ENCODE measurements at regions not wholly inside any gene's neighbourhood (a gene's known extent, or its start where the extent isn't known, plus 50 kb on each side); places are given as distances from the start of the nearest gene placed in this dataset.

GRCh38 chr20:48180618-48181017, 395.3 kb upstream of the SULF2 start (continued):
- TF ChIP-seq LRRFIP1 (CRISPR knock-in tag; conservative IDR thresholded peaks at IDR 0.05), result no peak
- TF ChIP-seq SOX5 (CRISPR knock-in tag; IDR thresholded peaks at IDR 0.05; ENCODE audit: borderline replicate concordance), result peak; percentile 38; the same call in 1 of the 2 replicates
- TF ChIP-seq ZNF703 (CRISPR knock-in tag; IDR thresholded peaks at IDR 0.05; ENCODE audit: borderline replicate concordance), result no peak
- no peak for TF ChIP-seq KDM5A (IDR thresholded peaks at IDR 0.05; ENCODE audit: borderline replicate concordance, low read length)
- 0 out of 2 replicates have a peak, but pooled peaks have one; percentile 20 for TF ChIP-seq FOXP4 (CRISPR knock-in tag; IDR thresholded peaks at IDR 0.05)
- TF ChIP-seq ZNF678 (CRISPR knock-in tag; IDR thresholded peaks at IDR 0.05), result no peak
- peak; percentile 54; the same call in 1 of the 2 replicates for TF ChIP-seq FOXA3 (CRISPR knock-in tag; IDR thresholded peaks at IDR 0.05)
- 0 out of 2 replicates have a peak, but pooled peaks have one; percentile 7 for TF ChIP-seq RARA (CRISPR knock-in tag; IDR thresholded peaks at IDR 0.05)
- no peak for TF ChIP-seq SNAI1 (CRISPR knock-in tag; IDR thresholded peaks at IDR 0.05; ENCODE audit: borderline replicate concordance)
- TF ChIP-seq, protein P1, sequence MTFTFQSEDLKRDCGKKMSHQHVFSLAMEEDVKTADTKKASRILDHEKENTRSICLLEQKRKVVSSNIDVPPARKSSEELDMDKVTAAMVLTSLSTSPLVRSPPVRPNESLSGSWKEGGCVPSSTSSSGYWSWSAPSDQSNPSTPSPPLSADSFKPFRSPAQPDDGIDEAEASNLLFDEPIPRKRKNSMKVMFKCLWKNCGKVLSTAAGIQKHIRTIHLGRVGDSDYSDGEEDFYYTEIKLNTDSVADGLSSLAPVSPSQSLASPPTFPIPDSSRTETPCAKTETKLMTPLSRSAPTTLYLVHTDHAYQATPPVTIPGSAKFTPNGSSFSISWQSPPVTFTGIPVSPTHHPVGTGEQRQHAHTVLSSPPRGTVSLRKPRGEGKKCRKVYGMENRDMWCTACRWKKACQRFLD (CRISPR knock-in tag; IDR thresholded peaks at IDR 0.05; ENCODE audit: borderline replicate concordance), result no peak
- TF ChIP-seq ZNF382 (CRISPR knock-in tag; IDR thresholded peaks at IDR 0.05; ENCODE audit: borderline replicate concordance), result no peak
- no peak for TF ChIP-seq TFDP2 (CRISPR knock-in tag; IDR thresholded peaks at IDR 0.05)
- no peak for TF ChIP-seq GLI4 (CRISPR knock-in tag; IDR thresholded peaks at IDR 0.05; ENCODE audit: borderline replicate concordance)
- no peak for TF ChIP-seq ZMYM3 (CRISPR knock-in tag; IDR thresholded peaks at IDR 0.05)
- no peak for TF ChIP-seq KAT8 (CRISPR knock-in tag; IDR thresholded peaks at IDR 0.05)
- no peak for TF ChIP-seq SOX13 (IDR thresholded peaks at IDR 0.05)
- TF ChIP-seq SOX13 (CRISPR knock-in tag; conservative IDR thresholded peaks at IDR 0.05 in 1 of 2, IDR thresholded peaks at IDR 0.05 in 1 of 2), result peak in 1 of 2 experiments; percentile 59; a peak in 1 of 4 replicates
- TF ChIP-seq POGZ (CRISPR knock-in tag; IDR thresholded peaks at IDR 0.05), result no peak
- TF ChIP-seq TFE3 (CRISPR knock-in tag; IDR thresholded peaks at IDR 0.05), result no peak
- peak; percentile 36; the same call in 1 of the 2 replicates for TF ChIP-seq FOXJ3 (CRISPR knock-in tag; IDR thresholded peaks at IDR 0.05; ENCODE audit: borderline replicate concordance)
- no peak for TF ChIP-seq ZC3H4 (CRISPR knock-in tag; IDR thresholded peaks at IDR 0.05; ENCODE audit: borderline replicate concordance)
- TF ChIP-seq, protein P2, sequence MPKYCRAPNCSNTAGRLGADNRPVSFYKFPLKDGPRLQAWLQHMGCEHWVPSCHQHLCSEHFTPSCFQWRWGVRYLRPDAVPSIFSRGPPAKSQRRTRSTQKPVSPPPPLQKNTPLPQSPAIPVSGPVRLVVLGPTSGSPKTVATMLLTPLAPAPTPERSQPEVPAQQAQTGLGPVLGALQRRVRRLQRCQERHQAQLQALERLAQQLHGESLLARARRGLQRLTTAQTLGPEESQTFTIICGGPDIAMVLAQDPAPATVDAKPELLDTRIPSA (CRISPR knock-in tag; IDR thresholded peaks at IDR 0.05; ENCODE audit: borderline replicate concordance), result no peak
